ENCODE measurements at regions not wholly inside any gene's neighbourhood (a gene's known extent, or its start where the extent isn't known, plus 50 kb on each side); places are given as distances from the start of the nearest gene placed in this dataset.
A peak's percentile ranks its signal among the peaks of the same experiment; 100 is the strongest.

- H3K27me3 ChIP-seq (ENCODE audit: control insufficient read depth, insufficient read depth, low read length) = no peaks in the 10 kb centered on the region
- no peak overlapping the region for H3K27ac ChIP-seq (ENCODE audit: low read depth, low read length)
- peaks cover 7% of the 10 kb centered on the region; the same call in 1 of the 2 replicates for H3K9me3 ChIP-seq (ENCODE audit: control insufficient read depth, insufficient read depth, low read length)
- no peak for TF ChIP-seq CTCF (IDR thresholded peaks at IDR 0.05; ENCODE audit: low read depth, low read length)
- no peak overlapping the region for H3K4me3 ChIP-seq (ENCODE audit: low read depth, low read length)
- no peak for DNase-seq (ENCODE audit: low read depth, low spot score)
- ChIA-PET POLR2A (no interaction called here), CTCF (interaction anchor here (1.9 kb wide), 1 partner anchor 182 kb away, joined by 7 read pairs; no protein-coding TSS in a partner anchor)
Measured at GRCh38 chr14:50044042-50044651, 72.2 kb downstream of the VCPKMT start.

- no peak overlapping the region for H3K4me3 ChIP-seq (ENCODE audit: low read depth, low read length)
- H3K9me3 ChIP-seq (ENCODE audit: control insufficient read depth, insufficient read depth, low read length) = no peaks in the 10 kb centered on the region
- ChIA-PET CTCF (interaction anchor here (1.9 kb wide), 1 partner anchor 183 kb away, joined by 7 read pairs; no protein-coding TSS in a partner anchor), POLR2A (no interaction called here)
- H3K27me3 ChIP-seq (ENCODE audit: control insufficient read depth, insufficient read depth, low read length) = no peaks in the 10 kb centered on the region
- peak; percentile 43 for DNase-seq (ENCODE audit: low read depth, low spot score)
- H3K27ac ChIP-seq (ENCODE audit: low read depth, low read length) = peak overlapping the region; percentile 71
- TF ChIP-seq CTCF (IDR thresholded peaks at IDR 0.05; ENCODE audit: low read depth, low read length) = peak; percentile 9; the same call in 1 of the 2 replicates
Measured at GRCh38 chr14:50045039-50045711, 71.2 kb downstream of the VCPKMT start.

- CTCF ChIA-PET = interaction anchor here (1.9 kb wide), 1 partner anchor 183 kb away, joined by 7 read pairs; no protein-coding TSS in a partner anchor
- POLR2A ChIA-PET = no interaction called here
- no peak overlapping the region for H3K27ac ChIP-seq (ENCODE audit: low read depth, low read length)
Measured at GRCh38 chr14:50045837-50046236, 70.5 kb downstream of the VCPKMT start.

DNA sequence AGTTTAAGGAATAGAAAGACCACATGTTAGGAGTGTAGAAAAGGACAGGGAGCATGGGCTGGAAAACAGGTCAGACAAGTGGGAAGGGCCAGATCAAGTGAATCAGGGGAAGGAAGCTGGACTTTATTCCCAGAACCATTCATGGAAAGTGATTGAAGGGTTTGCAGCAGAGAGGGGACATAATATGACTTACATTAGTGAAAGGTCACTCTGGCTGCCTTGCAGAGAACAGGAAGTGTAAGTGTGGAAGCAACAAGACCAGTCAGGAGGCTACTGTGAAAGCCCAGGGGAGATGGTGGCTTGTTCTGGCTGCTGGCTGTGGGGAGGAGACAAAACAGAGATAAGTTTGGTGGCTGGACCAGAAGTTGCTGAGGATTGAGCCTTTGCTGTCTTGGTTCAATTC is 69.1 kb downstream of the VCPKMT start:
- CTCF ChIA-PET = interaction anchor here (0.8 kb wide), 1 partner anchor 13 kb away, joined by 4 read pairs; no protein-coding TSS in a partner anchor

More at GRCh38 chr14:50045837-50046236, 70.5 kb downstream of the VCPKMT start:
- H3K27me3 ChIP-seq (ENCODE audit: control insufficient read depth, insufficient read depth, low read length) = no peaks in the 10 kb centered on the region
- no peaks in the 10 kb centered on the region for H3K9me3 ChIP-seq (ENCODE audit: control insufficient read depth, insufficient read depth, low read length)
- H3K4me3 ChIP-seq (ENCODE audit: low read depth, low read length) = no peak overlapping the region
- no peak for DNase-seq (ENCODE audit: low read depth, low spot score)
- TF ChIP-seq CTCF (IDR thresholded peaks at IDR 0.05; ENCODE audit: low read depth, low read length) = no peak

More for the DNA sequence above, 69.1 kb downstream of the VCPKMT start:
- POLR2A ChIA-PET = interaction anchor here (0.8 to 0.9 kb wide), 2 partner anchors 8 to 20 kb away, joined by 3 read pairs; no protein-coding TSS in a partner anchor
- no peak for TF ChIP-seq CTCF (IDR thresholded peaks at IDR 0.05; ENCODE audit: low read depth, low read length)
- no peak for DNase-seq (ENCODE audit: low read depth, low spot score)
- H3K4me3 ChIP-seq (ENCODE audit: low read depth, low read length) = no peak overlapping the region
- no peaks in the 10 kb centered on the region for H3K9me3 ChIP-seq (ENCODE audit: control insufficient read depth, insufficient read depth, low read length)
- H3K27ac ChIP-seq (ENCODE audit: low read depth, low read length) = no peak overlapping the region
- H3K27me3 ChIP-seq (ENCODE audit: control insufficient read depth, insufficient read depth, low read length) = no peaks in the 10 kb centered on the region

All from AG04450 (cell line).